ENCODE measurements at regions not wholly inside any gene's neighbourhood (a gene's known extent, or its start where the extent isn't known, plus 50 kb on each side); places are given as distances from the start of the nearest gene placed in this dataset.

DNA sequence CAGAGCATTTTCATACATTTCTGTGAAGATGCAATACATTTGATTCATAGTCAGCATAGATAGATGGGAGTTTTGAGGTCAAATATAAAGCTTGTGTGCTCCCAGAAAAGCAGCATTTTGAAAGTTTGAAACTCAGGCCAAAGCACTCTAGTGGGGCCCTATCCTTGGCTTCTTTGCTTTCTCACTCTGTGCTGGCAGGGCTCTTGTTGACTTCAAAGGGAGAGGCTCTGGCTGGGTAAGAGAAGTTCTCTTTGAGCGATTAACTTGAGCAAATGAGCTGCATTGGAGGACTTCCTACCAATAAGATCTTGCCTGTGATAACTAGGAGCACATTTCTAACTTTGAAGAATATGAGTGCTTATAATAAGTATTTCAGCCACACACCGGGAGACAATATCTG, 214.0 kb upstream of the RARB start:
- TF ChIP-seq, protein P1, sequence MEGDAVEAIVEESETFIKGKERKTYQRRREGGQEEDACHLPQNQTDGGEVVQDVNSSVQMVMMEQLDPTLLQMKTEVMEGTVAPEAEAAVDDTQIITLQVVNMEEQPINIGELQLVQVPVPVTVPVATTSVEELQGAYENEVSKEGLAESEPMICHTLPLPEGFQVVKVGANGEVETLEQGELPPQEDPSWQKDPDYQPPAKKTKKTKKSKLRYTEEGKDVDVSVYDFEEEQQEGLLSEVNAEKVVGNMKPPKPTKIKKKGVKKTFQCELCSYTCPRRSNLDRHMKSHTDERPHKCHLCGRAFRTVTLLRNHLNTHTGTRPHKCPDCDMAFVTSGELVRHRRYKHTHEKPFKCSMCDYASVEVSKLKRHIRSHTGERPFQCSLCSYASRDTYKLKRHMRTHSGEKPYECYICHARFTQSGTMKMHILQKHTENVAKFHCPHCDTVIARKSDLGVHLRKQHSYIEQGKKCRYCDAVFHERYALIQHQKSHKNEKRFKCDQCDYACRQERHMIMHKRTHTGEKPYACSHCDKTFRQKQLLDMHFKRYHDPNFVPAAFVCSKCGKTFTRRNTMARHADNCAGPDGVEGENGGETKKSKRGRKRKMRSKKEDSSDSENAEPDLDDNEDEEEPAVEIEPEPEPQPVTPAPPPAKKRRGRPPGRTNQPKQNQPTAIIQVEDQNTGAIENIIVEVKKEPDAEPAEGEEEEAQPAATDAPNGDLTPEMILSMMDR (IDR thresholded peaks at IDR 0.05) = no peak
- no peak for TF ChIP-seq POLR2A (IDR thresholded peaks at IDR 0.05)
